Upper lobe of right lung (tissue), 1 donor: ENCODE measurements at regions not wholly inside any gene's neighbourhood (a gene's known extent, or its start where the extent isn't known, plus 50 kb on each side); places are given as distances from the start of the nearest gene placed in this dataset.

Experiments used
- ATAC-seq: fragments of 200-7000 bp; cut with Tn5 transposase; one replicate; pipeline ENCODE4 v1.9.1; 2020; ENCODE audit warnings: mild to moderate bottlenecking, moderate library complexity
- DNase-seq: peaks from one replicate; pipeline ENCODE4 v3.0.0-alpha.2; 2020
- H3K27ac ChIP-seq: fragments of 200-600 bp; one replicate; pipeline ENCODE4 v1.8.0; 2022
- H3K27me3 ChIP-seq: fragments of 200-600 bp; one replicate; pipeline ENCODE4 v1.8.0; 2022; ENCODE audit warnings: mild to moderate bottlenecking
- H3K36me3 ChIP-seq: fragments of 200-600 bp; one replicate; pipeline ENCODE4 v1.8.0; 2022
- H3K4me1 ChIP-seq: fragments of 200-600 bp; one replicate; pipeline ENCODE4 v1.8.0; 2022
- H3K4me3 ChIP-seq: fragments of 200-600 bp; one replicate; pipeline ENCODE4 v1.8.0; 2022; ENCODE audit warnings: mild to moderate bottlenecking
- H3K9me3 ChIP-seq: fragments of 200-600 bp; one replicate; pipeline ENCODE4 v1.8.0; 2022
- CTCF ChIP-seq: fragments of 200-600 bp; IDR thresholded peaks from one replicate; pipeline ENCODE4 v1.8.0; 2022; ENCODE audit warnings: antibody characterized with exemption
- intact Hi-C: fragments of 100-400 bp; cut with DNase I; formaldehyde crosslinking; loops from one replicate; pipeline ENCODE4 v1.11.0; 2022
- donor health status: DM: no; HTN: yes; CAD: no; lungs with severe emphysema.

GRCh38 chr21:36636016-36636415 is 62.9 kb upstream of the SIM2 start:
- no peak overlapping the region for H3K27ac ChIP-seq
- no peak for TF ChIP-seq CTCF
- DNase-seq (no peak), ATAC-seq (no peak)
- H3K4me1 ChIP-seq, result no peaks in the 10 kb centered on the region
- intact Hi-C loops, result no loop called here
- no peak overlapping the region for H3K4me3 ChIP-seq
- no peaks in the 10 kb centered on the region for H3K27me3 ChIP-seq
- H3K9me3 ChIP-seq, result peaks cover 12% of the 10 kb centered on the region
- H3K36me3 ChIP-seq, result no peaks in the 10 kb centered on the region

GRCh38 chr21:36636439-36636838 is 62.5 kb upstream of the SIM2 start:
- no peak overlapping the region for H3K27ac ChIP-seq
- no peaks in the 10 kb centered on the region for H3K4me1 ChIP-seq
- DNase-seq (no peak), ATAC-seq (no peak)
- no peaks in the 10 kb centered on the region for H3K36me3 ChIP-seq
- H3K4me3 ChIP-seq, result no peak overlapping the region
- TF ChIP-seq CTCF, result no peak
- H3K27me3 ChIP-seq, result no peaks in the 10 kb centered on the region
- H3K9me3 ChIP-seq, result peaks cover 12% of the 10 kb centered on the region
- intact Hi-C loops, result no loop called here

- Histone ChIP-seq H3K36me3 (no peaks in the 10 kb centered on the region), H3K4me1 (no peaks in the 10 kb centered on the region), H3K9me3 (peaks cover 12% of the 10 kb centered on the region), H3K27me3 (no peaks in the 10 kb centered on the region), H3K4me3 (no peak overlapping the region), H3K27ac (no peak overlapping the region)
- DNase-seq, result no peak
- TF ChIP-seq CTCF, result no peak
- intact Hi-C loops, result no loop called here
- no peak for ATAC-seq
Observed at GRCh38 chr21:36639769-36640168, 59.1 kb upstream of the SIM2 start.

- no peaks in the 10 kb centered on the region for H3K4me1 ChIP-seq
- TF ChIP-seq CTCF, result no peak
- no peaks in the 10 kb centered on the region for H3K27me3 ChIP-seq
- DNase-seq (no peak), ATAC-seq (no peak)
- no peak overlapping the region for H3K27ac ChIP-seq
- H3K36me3 ChIP-seq, result no peaks in the 10 kb centered on the region
- peaks cover 12% of the 10 kb centered on the region for H3K9me3 ChIP-seq
- no peak overlapping the region for H3K4me3 ChIP-seq
- intact Hi-C loops, result no loop called here
Observed at GRCh38 chr21:36640174-36640720, 58.7 kb upstream of the SIM2 start.

- TF ChIP-seq CTCF, result no peak
- DNase-seq, result no peak
- no peak overlapping the region for H3K27ac ChIP-seq
Observed at GRCh38 chr21:36640721-36641244, 58.1 kb upstream of the SIM2 start.

GRCh38 chr21:36641346-36641745 is 57.6 kb upstream of the SIM2 start:
- Histone ChIP-seq H3K4me1 (no peaks in the 10 kb centered on the region), H3K27me3 (no peaks in the 10 kb centered on the region), H3K4me3 (no peak overlapping the region), H3K27ac (no peak overlapping the region), H3K9me3 (peaks cover 6% of the 10 kb centered on the region), H3K36me3 (no peaks in the 10 kb centered on the region)
- ATAC-seq, result no peak
- no peak for DNase-seq
- TF ChIP-seq CTCF, result no peak
- intact Hi-C loops, result no loop called here

More at GRCh38 chr21:36640721-36641244, 58.1 kb upstream of the SIM2 start:
- no peaks in the 10 kb centered on the region for H3K36me3 ChIP-seq
- no peak for ATAC-seq
- no peaks in the 10 kb centered on the region for H3K4me1 ChIP-seq
- no peak overlapping the region for H3K4me3 ChIP-seq
- H3K27me3 ChIP-seq, result no peaks in the 10 kb centered on the region
- intact Hi-C loops, result no loop called here
- peaks cover 11% of the 10 kb centered on the region for H3K9me3 ChIP-seq
